Tibial nerve (tissue), 4 donors: ENCODE measurements at regions not wholly inside any gene's neighbourhood (a gene's known extent, or its start where the extent isn't known, plus 50 kb on each side); places are given as distances from the start of the nearest gene placed in this dataset.

Experiments
- DNase-seq, 2 donors: peaks; one replicate each; pipeline ENCODE4 v3.0.0-alpha.2; 2019; ENCODE audit warnings: low spot score in 2 of 2
- H3K27ac ChIP-seq, 4 donors: fragments of 200-600 bp; sonication (generic) in 3 of 4; one replicate each; pipeline ENCODE4 v1.5.1; 2017 to 2019; ENCODE audit warnings: mild to moderate bottlenecking in 1 of 4
- H3K27me3 ChIP-seq, 2 donors: fragments of 200-600 bp; sonication (generic) in 1 of 2; one replicate each; pipeline versions ENCODE4 v1.5.1 to v1.6.0; 2017 to 2019
- H3K36me3 ChIP-seq, 3 donors: fragments of 200-600 bp; sonication (generic); one replicate each; pipeline ENCODE4 v1.5.1; 2018 to 2019
- H3K4me1 ChIP-seq, 4 donors: fragments of 200-600 bp; sonication (generic) in 3 of 4; one replicate each; pipeline ENCODE4 v1.5.1; 2017 to 2019
- H3K4me3 ChIP-seq, 4 donors: fragments of 200-600 bp; sonication (generic) in 3 of 4; one replicate each; pipeline ENCODE4 v1.5.1; 2017 to 2019; ENCODE audit warnings: mild to moderate bottlenecking in 1 of 4, moderate library complexity in 1 of 4
- H3K9me3 ChIP-seq, 4 donors: fragments of 200-600 bp; sonication (generic) in 3 of 4; one replicate each; pipeline ENCODE4 v1.5.1; 2017 to 2019
- EP300 ChIP-seq, 2 donors: sonication (generic); formaldehyde crosslinking; IDR thresholded peaks; one replicate each; pipeline ENCODE4 v1.6.1; 2017; ENCODE audit warnings: antibody characterized with exemption in 2 of 2, mild to moderate bottlenecking in 1 of 2
- POLR2A ChIP-seq, 2 donors: fragments of 450-650 bp; IDR thresholded peaks; one replicate each; pipeline ENCODE4 v1.6.1; 2017; ENCODE audit warnings: antibody characterized with exemption in 2 of 2, mild to moderate bottlenecking in 2 of 2, moderate library complexity in 2 of 2
- WGBS, 2 donors: methylation state at CpG; one replicate each; pipeline ENCODE4 v1.1.5; 2018; 5-methylcytosine and 5-hydroxymethylcytosine counted together
- TF ChIP-seq, protein P1 (sequence below), 5 experiments: fragments of 200-600 bp in 3 of 5; fragments of 450-650 bp in 2 of 5; sonication (generic) in 3 of 5; IDR thresholded peaks; one replicate each; pipeline ENCODE4 v1.5.1; 2016 to 2019; ENCODE audit warnings: antibody characterized with exemption in 5 of 5, mild to moderate bottlenecking in 3 of 5, moderate library complexity in 2 of 5

DNA sequence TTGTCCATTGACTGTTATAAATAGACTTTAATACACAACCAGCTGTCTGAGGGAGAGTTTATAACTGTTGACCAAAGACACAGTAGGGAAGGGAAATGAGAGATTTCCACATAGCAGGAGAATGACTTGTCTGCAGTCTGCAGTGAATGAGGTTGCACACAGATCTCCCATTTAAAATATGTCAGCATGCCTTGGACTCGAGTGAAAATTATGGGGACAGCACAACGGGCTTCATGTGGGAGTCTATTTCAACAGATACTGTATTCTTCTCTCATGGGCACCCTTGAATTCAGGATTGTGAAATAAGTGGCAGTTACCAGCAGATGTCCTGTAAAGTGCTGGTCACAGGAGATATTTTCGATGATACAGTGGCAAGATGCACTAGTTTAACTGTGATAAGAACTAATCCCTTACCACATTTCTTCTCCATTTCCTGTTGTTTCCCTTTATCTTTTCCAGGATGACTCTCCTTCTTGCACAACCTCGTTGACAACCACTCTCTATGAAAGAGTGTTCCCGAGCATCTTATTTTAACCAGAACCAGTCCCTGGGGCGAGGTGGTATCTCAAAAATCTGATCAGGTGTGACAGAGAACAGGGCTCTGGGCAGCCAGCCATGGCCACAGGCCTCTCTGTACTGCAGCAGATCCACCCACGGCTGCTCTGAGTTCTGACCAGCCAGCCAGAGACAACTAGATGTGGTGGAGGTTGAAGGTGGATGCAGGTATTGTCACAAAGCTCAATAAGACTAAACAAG lies 51.5 kb upstream of the MAP3K1 start:
- WGBS, 2 donors: 36 to 41% methylated on average over 7 of the region's 7 CpGs

DNA sequence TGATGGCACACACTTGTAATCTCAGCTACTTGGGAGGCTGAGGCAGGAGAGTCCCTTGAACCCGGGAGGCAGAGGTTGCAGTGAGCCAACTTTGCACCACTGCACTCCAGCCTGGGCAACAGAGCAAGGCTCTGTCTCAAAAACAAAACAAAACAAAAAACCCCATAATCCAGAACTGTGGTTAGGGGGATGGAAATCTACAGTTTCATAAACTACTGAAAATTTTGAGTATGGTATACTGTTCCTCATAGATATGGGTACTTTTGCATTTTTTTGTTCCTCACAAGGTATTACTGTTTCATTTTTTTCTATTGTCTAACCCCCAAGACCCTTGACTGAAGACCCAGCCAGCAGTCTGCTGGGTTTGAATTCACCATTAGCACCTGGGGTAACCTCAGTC lies 52.2 kb upstream of the MAP3K1 start:
- no peak for DNase-seq
- Histone ChIP-seq H3K27me3 (no peaks in the 10 kb centered on the region), H3K27ac (peak overlapping the region in 1 of 4 donors; percentile 56), H3K9me3 (no peaks in the 10 kb centered on the region), H3K36me3 (no peaks in the 10 kb centered on the region), H3K4me3 (no peak overlapping the region), H3K4me1 (peaks cover 0 to 16% (median 7%) of the 10 kb centered on the region in 4 donors)
- TF ChIP-seq POLR2A (IDR thresholded peaks at IDR 0.05): no peak
- no peak for TF ChIP-seq EP300 (IDR thresholded peaks at IDR 0.05)
- TF ChIP-seq, protein P1, sequence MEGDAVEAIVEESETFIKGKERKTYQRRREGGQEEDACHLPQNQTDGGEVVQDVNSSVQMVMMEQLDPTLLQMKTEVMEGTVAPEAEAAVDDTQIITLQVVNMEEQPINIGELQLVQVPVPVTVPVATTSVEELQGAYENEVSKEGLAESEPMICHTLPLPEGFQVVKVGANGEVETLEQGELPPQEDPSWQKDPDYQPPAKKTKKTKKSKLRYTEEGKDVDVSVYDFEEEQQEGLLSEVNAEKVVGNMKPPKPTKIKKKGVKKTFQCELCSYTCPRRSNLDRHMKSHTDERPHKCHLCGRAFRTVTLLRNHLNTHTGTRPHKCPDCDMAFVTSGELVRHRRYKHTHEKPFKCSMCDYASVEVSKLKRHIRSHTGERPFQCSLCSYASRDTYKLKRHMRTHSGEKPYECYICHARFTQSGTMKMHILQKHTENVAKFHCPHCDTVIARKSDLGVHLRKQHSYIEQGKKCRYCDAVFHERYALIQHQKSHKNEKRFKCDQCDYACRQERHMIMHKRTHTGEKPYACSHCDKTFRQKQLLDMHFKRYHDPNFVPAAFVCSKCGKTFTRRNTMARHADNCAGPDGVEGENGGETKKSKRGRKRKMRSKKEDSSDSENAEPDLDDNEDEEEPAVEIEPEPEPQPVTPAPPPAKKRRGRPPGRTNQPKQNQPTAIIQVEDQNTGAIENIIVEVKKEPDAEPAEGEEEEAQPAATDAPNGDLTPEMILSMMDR (IDR thresholded peaks at IDR 0.05): no peak
- 70 to 82% methylated on average over 1 of the region's 1 CpG for WGBS, 2 donors

More for the DNA sequence above, 51.5 kb upstream of the MAP3K1 start:
- TF ChIP-seq EP300 (IDR thresholded peaks at IDR 0.05) (peak in 1 of 2 donors; percentile 61), POLR2A (IDR thresholded peaks at IDR 0.05) (no peak)
- TF ChIP-seq, protein P1 (IDR thresholded peaks at IDR 0.05): no peak
- no peak for DNase-seq
- Histone ChIP-seq H3K4me1 (peaks cover 0 to 16% (median 7%) of the 10 kb centered on the region in 4 donors), H3K9me3 (no peaks in the 10 kb centered on the region), H3K4me3 (no peak overlapping the region), H3K27ac (peak overlapping the region in 1 of 4 donors; percentile 56), H3K27me3 (no peaks in the 10 kb centered on the region), H3K36me3 (no peaks in the 10 kb centered on the region)

DNA sequence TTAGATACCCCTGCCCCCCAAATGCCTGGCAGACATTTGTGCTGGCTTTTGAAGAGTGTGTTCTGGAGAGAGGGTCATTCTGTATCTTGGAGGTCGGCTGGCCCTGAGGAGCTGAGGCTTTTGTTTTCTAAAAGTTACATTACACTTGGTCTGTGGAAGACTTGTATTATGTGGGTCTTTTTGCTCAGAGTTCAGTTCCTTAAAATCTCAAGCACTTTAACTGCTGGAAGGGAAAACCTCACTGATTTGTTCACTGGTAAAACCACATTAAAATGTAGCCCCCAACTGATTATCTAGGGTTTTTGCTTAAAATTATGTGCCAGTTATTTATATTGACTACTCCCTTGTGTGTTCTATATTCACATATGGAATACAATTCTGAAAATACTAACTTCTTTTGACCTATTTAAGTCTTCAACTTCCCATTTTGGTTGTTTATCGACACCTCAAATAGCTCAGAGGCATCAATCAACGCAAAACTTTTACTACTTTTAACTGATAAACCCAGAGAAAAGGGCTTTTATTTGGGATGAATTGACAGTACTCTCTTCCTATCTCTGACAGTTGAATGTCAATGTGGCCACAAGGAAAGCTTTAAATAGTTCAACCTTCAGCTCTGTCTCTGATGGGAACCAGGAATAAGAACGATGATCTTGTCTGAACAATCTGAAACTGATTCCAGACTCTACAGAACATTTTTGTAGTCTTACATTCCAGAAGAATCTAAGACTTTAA lies 54.0 kb upstream of the MAP3K1 start:
- no peaks in the 10 kb centered on the region for H3K9me3 ChIP-seq
- H3K27me3 ChIP-seq: no peaks in the 10 kb centered on the region
- H3K27ac ChIP-seq: no peak overlapping the region
- H3K36me3 ChIP-seq: no peaks in the 10 kb centered on the region
- WGBS, 2 donors: 52 to 70% methylated on average over 4 of the region's 4 CpGs
- H3K4me1 ChIP-seq: peaks cover 0 to 16% (median 7%) of the 10 kb centered on the region in 4 donors
- H3K4me3 ChIP-seq: no peak overlapping the region
- TF ChIP-seq POLR2A (IDR thresholded peaks at IDR 0.05) (no peak), EP300 (IDR thresholded peaks at IDR 0.05) (no peak)
- TF ChIP-seq, protein P1 (IDR thresholded peaks at IDR 0.05): no peak
- DNase-seq: no peak

DNA sequence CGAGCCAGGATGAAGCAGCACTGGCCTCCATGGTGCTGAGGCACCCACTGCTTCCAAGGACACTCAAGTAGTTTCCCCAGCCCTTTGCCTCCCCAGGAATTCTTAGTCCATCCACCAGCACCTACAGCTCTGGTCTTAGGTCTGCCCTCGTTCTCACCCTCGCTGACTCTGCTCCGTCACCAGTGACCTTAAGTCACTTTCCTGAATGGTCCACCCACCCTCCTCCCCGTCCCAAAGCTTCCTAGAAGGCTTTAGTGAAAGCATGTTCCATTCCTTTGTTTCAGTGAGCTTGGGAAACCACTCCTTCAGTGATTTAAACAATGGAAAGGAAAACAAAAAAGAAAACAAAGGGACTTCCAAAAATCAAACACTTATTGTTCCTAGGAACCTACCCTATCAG lies 54.6 kb upstream of the MAP3K1 start:
- no peak for DNase-seq
- H3K36me3 ChIP-seq: no peaks in the 10 kb centered on the region
- no peaks in the 10 kb centered on the region for H3K9me3 ChIP-seq
- H3K4me3 ChIP-seq: no peak overlapping the region
- TF ChIP-seq POLR2A (IDR thresholded peaks at IDR 0.05) (no peak), EP300 (IDR thresholded peaks at IDR 0.05) (no peak)
- TF ChIP-seq, protein P1 (IDR thresholded peaks at IDR 0.05): no peak
- no peaks in the 10 kb centered on the region for H3K27me3 ChIP-seq
- 58 to 60% methylated on average over 5 of the region's 5 CpGs for WGBS, 2 donors
- no peak overlapping the region for H3K27ac ChIP-seq
- H3K4me1 ChIP-seq: peaks cover 0 to 16% (median 7%) of the 10 kb centered on the region in 4 donors
